ENCODE measurements at regions not wholly inside any gene's neighbourhood (a gene's known extent, or its start where the extent isn't known, plus 50 kb on each side); places are given as distances from the start of the nearest gene placed in this dataset.

DNA sequence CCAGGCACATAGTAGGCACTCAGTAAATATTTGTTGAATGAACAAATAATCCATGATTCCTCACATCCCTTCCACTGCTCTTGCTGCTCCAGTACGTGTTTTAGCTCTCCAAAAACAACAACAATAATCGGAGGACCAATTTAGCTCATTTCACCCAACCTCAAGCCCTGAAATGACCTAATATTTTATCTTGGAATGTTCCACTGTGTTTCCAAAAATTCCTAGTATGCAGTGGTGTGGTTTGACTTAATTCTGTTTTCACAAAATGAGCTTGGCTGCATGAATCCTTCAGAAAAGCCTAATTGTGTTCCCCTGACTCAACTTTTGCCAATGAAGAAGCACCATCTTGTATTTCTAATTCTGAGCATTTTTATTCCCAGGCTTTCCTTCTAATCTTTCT lies 168.0 kb upstream of the PHACTR1 start:
- no peak for TF ChIP-seq POLR2AphosphoS5 (IDR thresholded peaks at IDR 0.05)
- TF ChIP-seq POLR2A (IDR thresholded peaks at IDR 0.05) = no peak

Measured in breast epithelium (tissue), 3 donors.